ENCODE measurements at regions not wholly inside any gene's neighbourhood (a gene's known extent, or its start where the extent isn't known, plus 50 kb on each side); places are given as distances from the start of the nearest gene placed in this dataset.

DNA sequence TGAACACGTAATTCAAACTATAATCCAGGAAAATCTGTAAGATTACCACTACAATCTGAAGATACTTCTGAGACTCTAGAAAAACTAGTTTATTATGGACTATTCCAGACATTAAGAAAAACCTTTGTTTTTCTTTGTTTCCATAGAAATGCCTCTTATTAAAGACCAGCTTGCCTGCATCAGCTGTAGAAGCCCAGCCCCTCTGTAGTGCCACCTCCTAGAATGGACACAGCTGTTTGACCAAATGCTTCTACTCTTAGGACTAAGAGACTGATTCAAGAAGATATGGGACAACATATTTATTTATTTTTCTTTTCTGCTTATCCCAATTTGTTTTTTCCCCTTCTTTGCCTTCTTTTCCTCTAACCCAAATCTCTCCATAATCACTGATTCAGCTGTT is 93.8 kb downstream of the CXCL12 start:
- H3K9me3 ChIP-seq, result no peaks in the 10 kb centered on the region
- H3K27me3 ChIP-seq, result peaks cover 0 to 39% (median 2%) of the 10 kb centered on the region in 4 donors
- no peak for DNase-seq
- TF ChIP-seq, protein P1, sequence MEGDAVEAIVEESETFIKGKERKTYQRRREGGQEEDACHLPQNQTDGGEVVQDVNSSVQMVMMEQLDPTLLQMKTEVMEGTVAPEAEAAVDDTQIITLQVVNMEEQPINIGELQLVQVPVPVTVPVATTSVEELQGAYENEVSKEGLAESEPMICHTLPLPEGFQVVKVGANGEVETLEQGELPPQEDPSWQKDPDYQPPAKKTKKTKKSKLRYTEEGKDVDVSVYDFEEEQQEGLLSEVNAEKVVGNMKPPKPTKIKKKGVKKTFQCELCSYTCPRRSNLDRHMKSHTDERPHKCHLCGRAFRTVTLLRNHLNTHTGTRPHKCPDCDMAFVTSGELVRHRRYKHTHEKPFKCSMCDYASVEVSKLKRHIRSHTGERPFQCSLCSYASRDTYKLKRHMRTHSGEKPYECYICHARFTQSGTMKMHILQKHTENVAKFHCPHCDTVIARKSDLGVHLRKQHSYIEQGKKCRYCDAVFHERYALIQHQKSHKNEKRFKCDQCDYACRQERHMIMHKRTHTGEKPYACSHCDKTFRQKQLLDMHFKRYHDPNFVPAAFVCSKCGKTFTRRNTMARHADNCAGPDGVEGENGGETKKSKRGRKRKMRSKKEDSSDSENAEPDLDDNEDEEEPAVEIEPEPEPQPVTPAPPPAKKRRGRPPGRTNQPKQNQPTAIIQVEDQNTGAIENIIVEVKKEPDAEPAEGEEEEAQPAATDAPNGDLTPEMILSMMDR (IDR thresholded peaks at IDR 0.05), result no peak
- no peak for TF ChIP-seq POLR2A (IDR thresholded peaks at IDR 0.05)
- no peak overlapping the region for H3K4me3 ChIP-seq
- H3K4me1 ChIP-seq, result peaks cover 6 to 30% (median 7%) of the 10 kb centered on the region in 3 donors
- 58 to 65% methylated on average over 1 of the region's 1 CpG for WGBS, 2 donors
- H3K36me3 ChIP-seq, result no peaks in the 10 kb centered on the region
- peak overlapping the region in 1 of 4 donors; percentile 14 for H3K27ac ChIP-seq
- intact Hi-C loops (cut with DNase I), result no loop called here

DNA sequence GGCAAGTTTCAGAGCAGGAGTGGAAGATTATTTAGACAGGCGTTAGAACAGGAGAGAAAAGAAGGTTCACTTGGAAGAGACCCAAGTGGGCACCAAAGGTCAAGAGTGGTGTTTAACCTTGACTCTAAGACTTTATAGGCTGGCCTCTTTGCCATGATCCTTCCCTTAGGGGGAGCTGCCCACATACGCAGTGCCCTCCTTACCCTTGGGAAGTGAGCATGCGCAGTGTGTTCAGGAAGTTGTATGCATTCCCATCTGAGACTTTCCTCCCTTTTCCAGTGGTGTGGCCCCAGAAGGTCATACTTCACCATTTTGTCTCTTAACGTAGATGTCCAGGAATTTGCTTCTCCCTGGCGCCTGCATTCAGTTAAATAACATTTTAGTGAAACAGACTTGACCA is 95.8 kb downstream of the CXCL12 start:
- Histone ChIP-seq H3K9me3 (no peaks in the 10 kb centered on the region), H3K27me3 (peaks cover 0 to 35% (median 2%) of the 10 kb centered on the region in 4 donors), H3K4me1 (peaks cover 6 to 18% (median 7%) of the 10 kb centered on the region in 3 donors), H3K36me3 (no peaks in the 10 kb centered on the region), H3K27ac (no peak overlapping the region), H3K4me3 (no peak overlapping the region)
- no peak for TF ChIP-seq POLR2A (IDR thresholded peaks at IDR 0.05)
- TF ChIP-seq, protein P1 (IDR thresholded peaks at IDR 0.05), result no peak
- intact Hi-C loops (cut with DNase I), result no loop called here
- WGBS, 2 donors, result 76 to 90% methylated on average over 5 of the region's 5 CpGs
- DNase-seq, result no peak

DNA sequence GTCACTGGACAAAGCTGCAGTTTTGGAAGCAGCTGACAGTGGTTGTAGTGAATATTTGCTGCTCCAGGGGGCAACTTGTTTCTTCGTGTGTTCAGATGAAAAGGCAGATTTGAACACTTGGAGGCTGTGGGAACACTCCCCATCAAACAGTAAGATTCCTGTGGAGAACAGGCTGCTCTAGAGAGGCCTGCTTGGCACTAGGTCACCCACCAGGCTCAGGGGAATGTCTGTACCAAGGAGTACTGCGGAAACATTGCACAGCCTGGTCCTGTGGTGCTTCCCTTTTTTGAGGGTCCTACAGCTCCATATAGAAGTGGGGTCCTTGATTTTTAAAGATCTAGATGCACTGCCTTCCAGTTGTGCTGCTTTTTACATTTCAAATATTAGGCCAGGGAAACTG is 97.5 kb downstream of the CXCL12 start:
- DNase-seq, result no peak

DNA sequence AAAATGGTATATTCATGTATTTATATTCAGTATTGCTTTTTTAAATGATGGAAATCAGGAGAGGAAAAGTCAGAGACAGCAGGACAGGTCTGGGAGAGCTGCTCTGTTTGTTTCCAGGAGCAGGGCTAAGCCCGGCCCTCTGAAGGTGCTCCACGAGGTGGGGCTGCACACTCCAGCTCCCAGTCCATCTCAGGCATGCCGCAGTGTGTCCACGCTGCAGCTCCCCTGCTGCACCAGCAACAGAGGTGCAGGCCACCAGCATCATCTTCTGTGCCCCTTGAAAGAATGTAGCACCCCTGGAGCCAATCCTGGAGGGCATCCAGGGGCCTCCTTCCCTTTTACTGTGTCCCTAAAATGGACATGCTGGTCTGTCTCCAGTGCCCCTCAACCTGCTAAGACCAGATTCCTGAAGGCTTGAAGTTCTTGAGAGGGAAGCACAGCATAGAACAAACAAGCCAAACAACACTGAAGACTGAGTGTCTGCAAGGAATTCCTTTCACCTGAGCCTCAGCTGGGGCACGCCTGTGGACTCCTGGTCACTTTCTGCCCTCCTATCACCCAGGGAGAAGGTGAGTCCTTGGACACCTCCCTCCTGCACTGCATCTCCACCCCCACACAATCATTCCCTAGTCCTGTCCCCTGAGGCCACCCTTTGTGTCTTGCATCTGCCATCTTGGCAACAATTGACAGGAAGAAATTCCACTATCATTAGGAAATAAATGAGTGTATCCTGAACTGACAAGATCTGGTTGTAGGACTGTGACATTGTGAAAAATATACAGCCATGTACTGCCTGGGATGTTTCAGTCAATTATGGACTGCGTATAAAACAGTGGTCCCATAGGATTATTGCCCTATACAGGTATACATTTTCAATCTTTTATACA is 100.5 kb downstream of the CXCL12 start:
- intact Hi-C loops (cut with DNase I), result no loop called here
- no peaks in the 10 kb centered on the region for H3K36me3 ChIP-seq
- peaks cover 0 to 13% (median 0%) of the 10 kb centered on the region in 3 donors for H3K4me1 ChIP-seq
- H3K9me3 ChIP-seq, result no peaks in the 10 kb centered on the region
- H3K4me3 ChIP-seq, result no peak overlapping the region
- no peak overlapping the region for H3K27ac ChIP-seq
- no peak for DNase-seq
- no peak for TF ChIP-seq POLR2A (IDR thresholded peaks at IDR 0.05)
- TF ChIP-seq, protein P1 (IDR thresholded peaks at IDR 0.05), result no peak
- H3K27me3 ChIP-seq, result peaks cover 0 to 5% (median 0%) of the 10 kb centered on the region in 4 donors
- WGBS, 2 donors, result 67 to 80% methylated on average over 5 to 6 of the region's 6 CpGs

More for the DNA sequence above, 97.5 kb downstream of the CXCL12 start:
- no peak overlapping the region for H3K27ac ChIP-seq
- no peaks in the 10 kb centered on the region for H3K9me3 ChIP-seq
- WGBS, 2 donors, result 67 to 73% methylated on average over 2 of the region's 2 CpGs
- H3K36me3 ChIP-seq, result no peaks in the 10 kb centered on the region
- intact Hi-C loops (cut with DNase I), result no loop called here
- H3K4me1 ChIP-seq, result peaks cover 0 to 3% (median 0%) of the 10 kb centered on the region in 3 donors
- H3K27me3 ChIP-seq, result peaks cover 0 to 18% (median under 1%) of the 10 kb centered on the region in 4 donors
- TF ChIP-seq, protein P1 (IDR thresholded peaks at IDR 0.05), result no peak
- no peak for TF ChIP-seq POLR2A (IDR thresholded peaks at IDR 0.05)
- no peak overlapping the region for H3K4me3 ChIP-seq

DNA sequence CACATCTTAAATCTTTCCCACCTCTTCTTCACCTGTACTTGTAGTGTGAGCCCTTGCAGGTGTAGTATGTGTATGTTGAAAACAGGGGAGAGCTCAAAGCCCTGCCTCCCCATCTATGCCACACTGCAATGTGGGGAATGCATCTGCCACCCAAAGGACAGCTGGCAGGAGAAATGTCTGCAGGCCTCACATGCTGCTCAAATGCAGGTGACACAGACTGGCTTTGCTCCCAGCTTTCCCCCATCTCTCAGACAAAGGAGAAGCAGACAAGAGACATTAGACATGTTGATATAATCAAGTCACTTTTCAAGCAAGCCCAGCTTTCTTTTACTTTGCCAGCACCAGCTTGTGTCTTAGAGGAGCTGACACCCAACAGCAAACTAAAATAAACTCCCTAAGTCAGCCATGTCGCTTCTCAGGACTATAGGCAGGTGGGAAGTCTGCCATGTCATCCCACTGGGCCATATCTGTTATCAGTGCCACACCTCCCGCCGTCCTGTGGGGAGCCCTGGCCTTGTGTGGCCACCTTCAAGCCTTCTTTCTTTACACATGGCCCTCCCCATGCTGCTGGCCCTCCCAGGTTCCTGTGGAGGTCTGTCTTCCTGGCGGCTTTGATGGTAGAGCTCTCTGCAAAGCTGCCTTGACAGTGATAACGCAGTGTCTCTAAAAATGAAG is 102.1 kb downstream of the CXCL12 start:
- intact Hi-C loops (cut with DNase I), result no loop called here
- TF ChIP-seq, protein P1 (IDR thresholded peaks at IDR 0.05), result no peak
- TF ChIP-seq POLR2A (IDR thresholded peaks at IDR 0.05), result no peak
- Histone ChIP-seq H3K4me3 (no peak overlapping the region), H3K27ac (no peak overlapping the region), H3K9me3 (no peaks in the 10 kb centered on the region), H3K4me1 (peaks cover 0 to 13% (median 0%) of the 10 kb centered on the region in 3 donors), H3K27me3 (peaks cover 0 to 5% (median 0%) of the 10 kb centered on the region in 4 donors), H3K36me3 (no peaks in the 10 kb centered on the region)
- 52 to 95% methylated on average over 3 of the region's 5 CpGs for WGBS, 2 donors
- no peak for DNase-seq
